GM04503 (cell line): ENCODE measurements at regions not wholly inside any gene's neighbourhood (a gene's known extent, or its start where the extent isn't known, plus 50 kb on each side); places are given as distances from the start of the nearest gene placed in this dataset.

ENCODE experiments used
- DNase-seq: peaks from one replicate; pipeline ENCODE4 v3.0.0-alpha.2; 2012; ENCODE audit warnings: low read depth

GRCh38 chr15:70160267-70160666 is 62.5 kb upstream of the TLE3 start:
- no peak for DNase-seq

GRCh38 chr15:70159713-70160009 is 61.9 kb upstream of the TLE3 start:
- DNase-seq: no peak

GRCh38 chr15:70159001-70159712 is 61.4 kb upstream of the TLE3 start:
- no peak for DNase-seq

- no peak for DNase-seq
These were observed 60.7 kb upstream of the TLE3 start for GRCh38 chr15:70158309-70159000.

GRCh38 chr15:70156671-70157271 is 59.1 kb upstream of the TLE3 start:
- DNase-seq: no peak

- DNase-seq: no peak
These were observed 57.1 kb upstream of the TLE3 start for GRCh38 chr15:70154718-70155347.

- DNase-seq: no peak
These were observed 56.4 kb upstream of the TLE3 start for GRCh38 chr15:70153921-70154717.

GRCh38 chr15:70152070-70152480 is 54.4 kb upstream of the TLE3 start:
- DNase-seq: no peak

GRCh38 chr15:70151462-70151861 is 53.7 kb upstream of the TLE3 start:
- no peak for DNase-seq

- DNase-seq: no peak
These were observed 53.3 kb upstream of the TLE3 start for GRCh38 chr15:70151003-70151402.

- no peak for DNase-seq
These were observed 52.7 kb upstream of the TLE3 start for GRCh38 chr15:70150405-70150747.

- DNase-seq: no peak
These were observed 52.1 kb upstream of the TLE3 start for GRCh38 chr15:70149667-70150404.

GRCh38 chr15:70147778-70148177 is 50.1 kb upstream of the TLE3 start:
- DNase-seq: no peak
